HCT116 (cell line): ENCODE measurements at regions not wholly inside any gene's neighbourhood (a gene's known extent, or its start where the extent isn't known, plus 50 kb on each side); places are given as distances from the start of the nearest gene placed in this dataset.

Experiments used
- CEBPB ChIP-seq: IDR thresholded peaks from 2 replicates; pipeline ENCODE4 v1.6.1; 2012; ENCODE audit warnings: low read depth
- CTCF ChIP-seq, 3 experiments: fragments of 200-600 bp in 1 of 3; sonication (generic) in 1 of 3; IDR thresholded peaks in 2 of 3; conservative IDR thresholded peaks in 1 of 3; 2 replicates each; pipeline ENCODE4 v1.5.1; 2012 to 2017; ENCODE audit warnings: low read depth in 2 of 3, low read length in 2 of 3, antibody characterized with exemption in 1 of 3, borderline replicate concordance in 1 of 3, control low read depth in 1 of 3, mild to moderate bottlenecking in 1 of 3, mixed read lengths in 1 of 3, mixed run types in 1 of 3, moderate library complexity in 1 of 3; ENCODE audit not compliant: insufficient read depth in 1 of 3
- ELF1 ChIP-seq: IDR thresholded peaks from 2 replicates; pipeline ENCODE4 v1.6.1; 2012; ENCODE audit warnings: low read depth, borderline replicate concordance
- MAX ChIP-seq: IDR thresholded peaks from 2 replicates; pipeline ENCODE4 v1.6.1; 2012
- POLR2A ChIP-seq: IDR thresholded peaks from 2 replicates; pipeline ENCODE4 v1.7.0; 2011; ENCODE audit warnings: borderline replicate concordance; ENCODE audit not compliant: insufficient read depth, insufficient read length; ENCODE audit errors: extremely low read depth
- SRF ChIP-seq: IDR thresholded peaks from 2 replicates; pipeline ENCODE4 v1.6.1; 2012; ENCODE audit warnings: low read depth
- ZBTB33 ChIP-seq: IDR thresholded peaks from 2 replicates; pipeline ENCODE4 v1.6.1; 2011; ENCODE audit warnings: mild to moderate bottlenecking, low read length, moderate library complexity; ENCODE audit not compliant: insufficient replicate concordance; ENCODE audit errors: extremely low read depth

- no peak for TF ChIP-seq CTCF (IDR thresholded peaks at IDR 0.05 in 2 of 3, conservative IDR thresholded peaks at IDR 0.05 in 1 of 3; ENCODE audit: borderline replicate concordance in 1 of 3, insufficient read depth in 1 of 3, low read depth in 2 of 3, low read length in 2 of 3)
- no peak for TF ChIP-seq SRF
- no peak for TF ChIP-seq MAX
- TF ChIP-seq ZBTB33, result no peak
- TF ChIP-seq ELF1, result no peak
- TF ChIP-seq CEBPB, result no peak
- TF ChIP-seq POLR2A, result no peak
Measured at GRCh38 chr3:107976202-107976800, 114.5 kb downstream of the CD47 start.
